ENCODE measurements at regions not wholly inside any gene's neighbourhood (a gene's known extent, or its start where the extent isn't known, plus 50 kb on each side); places are given as distances from the start of the nearest gene placed in this dataset.

DNA sequence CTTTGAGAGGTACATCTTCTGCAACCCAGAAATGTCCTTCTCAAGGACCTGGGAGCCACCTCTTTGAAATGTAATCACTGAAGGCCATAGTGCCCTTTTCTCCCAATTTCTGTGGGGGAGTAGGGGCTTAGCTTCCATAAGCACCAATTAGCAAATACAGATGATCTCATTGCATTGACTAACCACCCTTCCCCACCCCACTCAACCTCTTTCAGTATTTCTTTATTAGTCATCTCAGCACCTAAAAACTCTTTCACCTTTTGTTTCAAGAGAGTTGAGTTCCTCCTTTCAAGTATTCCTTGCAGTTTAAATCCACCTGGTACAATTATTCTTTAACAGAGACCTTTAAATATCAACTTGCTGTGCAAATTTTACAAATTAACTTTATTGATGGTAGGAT lies 1011.8 kb upstream of the CDH2 start:
- H3K9me3 ChIP-seq (ENCODE audit: control insufficient read depth in 1 of 2, low read length in 2 of 2), result no peaks in the 10 kb centered on the region
- no peaks in the 10 kb centered on the region for H3K4me1 ChIP-seq (ENCODE audit: control insufficient read depth in 1 of 2, insufficient read depth in 2 of 2, low read length in 2 of 2)
- no peaks in the 10 kb centered on the region for H3K36me3 ChIP-seq (ENCODE audit: control insufficient read depth in 1 of 2, insufficient read depth in 2 of 2, low read length in 2 of 2)
- no peaks in the 10 kb centered on the region for H3K27me3 ChIP-seq (ENCODE audit: low read depth, low read length)
- no peak overlapping the region for H3K4me3 ChIP-seq (ENCODE audit: low read depth in 1 of 2, low read length in 2 of 2)
- no peak overlapping the region for H3K27ac ChIP-seq (ENCODE audit: low read length)

DNA sequence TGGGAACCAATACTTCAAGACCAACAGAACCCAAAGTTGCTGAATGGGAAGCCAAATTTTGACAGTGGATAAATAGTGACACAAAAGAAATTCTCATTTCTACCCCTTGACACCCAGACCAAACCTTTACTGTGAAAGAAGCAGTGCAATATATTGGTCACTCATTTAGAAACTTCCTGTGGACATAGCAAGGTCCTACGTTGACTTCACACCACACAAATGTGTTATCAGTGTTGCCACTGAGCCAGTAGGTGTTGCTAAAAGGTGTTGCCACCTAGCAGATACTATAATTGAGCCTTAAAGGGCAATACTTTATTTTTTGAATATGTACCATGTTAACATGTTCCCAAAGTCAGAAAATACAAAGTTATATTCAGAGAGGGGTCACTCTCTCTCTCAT lies 1008.9 kb upstream of the CDH2 start:
- Histone ChIP-seq H3K4me1 (ENCODE audit: control insufficient read depth in 1 of 2, insufficient read depth in 2 of 2, low read length in 2 of 2) (peaks cover 0 to 5% of the 10 kb centered on the region in 2 donors), H3K4me3 (ENCODE audit: low read depth in 1 of 2, low read length in 2 of 2) (no peak overlapping the region), H3K27ac (ENCODE audit: low read length) (no peak overlapping the region), H3K36me3 (ENCODE audit: control insufficient read depth in 1 of 2, insufficient read depth in 2 of 2, low read length in 2 of 2) (no peaks in the 10 kb centered on the region), H3K9me3 (ENCODE audit: control insufficient read depth in 1 of 2, low read length in 2 of 2) (no peaks in the 10 kb centered on the region), H3K27me3 (ENCODE audit: low read depth, low read length) (no peaks in the 10 kb centered on the region)

DNA sequence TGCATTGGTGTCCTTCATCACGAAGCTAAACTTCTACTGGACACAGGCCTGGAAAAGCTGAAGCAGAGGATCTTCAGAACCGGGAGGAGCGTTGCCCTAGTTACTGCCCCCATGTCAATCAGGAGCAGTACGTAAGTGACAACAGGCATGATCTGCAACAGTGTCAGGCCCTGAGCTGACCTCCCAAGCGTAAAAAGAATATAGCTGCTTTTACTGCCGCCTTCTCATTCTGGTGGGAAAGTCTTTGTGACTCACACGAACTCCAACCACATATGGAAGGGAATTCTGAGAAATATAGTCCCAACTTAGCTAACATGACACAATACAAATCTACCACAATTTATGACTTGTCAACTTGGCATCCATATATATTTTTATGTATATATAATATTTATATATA lies 1007.7 kb upstream of the CDH2 start:
- no peaks in the 10 kb centered on the region for H3K27me3 ChIP-seq (ENCODE audit: low read depth, low read length)
- H3K4me1 ChIP-seq (ENCODE audit: control insufficient read depth in 1 of 2, insufficient read depth in 2 of 2, low read length in 2 of 2), result peaks cover 0 to 5% of the 10 kb centered on the region in 2 donors
- no peaks in the 10 kb centered on the region for H3K9me3 ChIP-seq (ENCODE audit: control insufficient read depth in 1 of 2, low read length in 2 of 2)
- H3K36me3 ChIP-seq (ENCODE audit: control insufficient read depth in 1 of 2, insufficient read depth in 2 of 2, low read length in 2 of 2), result no peaks in the 10 kb centered on the region
- H3K4me3 ChIP-seq (ENCODE audit: low read depth in 1 of 2, low read length in 2 of 2), result no peak overlapping the region
- H3K27ac ChIP-seq (ENCODE audit: low read length), result no peak overlapping the region

DNA sequence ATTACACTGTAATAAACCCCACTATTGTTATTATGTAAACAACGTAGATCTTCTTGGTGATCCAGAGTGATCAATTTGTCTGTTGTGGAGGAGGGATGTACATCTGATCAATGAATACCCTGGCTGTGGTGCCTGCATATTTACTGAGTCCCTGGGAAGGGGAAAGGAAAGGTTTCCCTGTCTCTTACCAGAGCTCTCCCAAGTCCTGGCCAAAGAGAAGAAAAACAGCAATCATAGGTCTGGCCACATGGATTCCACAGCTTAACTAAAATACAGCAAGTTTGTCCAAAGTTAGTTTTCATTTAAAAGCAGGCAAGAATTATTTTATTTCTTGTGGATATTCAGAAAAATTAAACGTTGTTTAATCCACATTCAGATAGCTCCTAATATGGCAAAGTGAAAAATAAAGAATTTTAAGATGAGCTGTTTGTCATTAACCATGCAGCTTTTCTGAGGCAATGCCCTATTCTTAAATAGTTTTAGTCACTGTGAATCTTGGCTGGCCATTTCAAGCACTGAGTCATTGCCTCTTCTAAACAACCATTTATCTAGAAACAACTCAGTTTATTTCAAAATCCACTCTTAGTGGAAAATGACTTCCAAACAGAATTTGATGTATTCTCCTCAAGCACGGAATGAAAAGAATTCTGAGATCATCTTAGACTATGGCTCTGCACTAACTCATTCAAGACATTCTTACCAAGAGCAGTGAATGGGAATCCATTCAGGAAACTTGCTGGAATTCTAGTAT lies 1004.4 kb upstream of the CDH2 start:
- peak overlapping the region; percentile 85 for H3K27ac ChIP-seq (ENCODE audit: low read length)
- no peaks in the 10 kb centered on the region for H3K27me3 ChIP-seq (ENCODE audit: low read depth, low read length)
- no peaks in the 10 kb centered on the region for H3K36me3 ChIP-seq (ENCODE audit: control insufficient read depth in 1 of 2, insufficient read depth in 2 of 2, low read length in 2 of 2)
- no peaks in the 10 kb centered on the region for H3K9me3 ChIP-seq (ENCODE audit: control insufficient read depth in 1 of 2, low read length in 2 of 2)
- H3K4me3 ChIP-seq (ENCODE audit: low read depth in 1 of 2, low read length in 2 of 2), result no peak overlapping the region
- H3K4me1 ChIP-seq (ENCODE audit: control insufficient read depth in 1 of 2, insufficient read depth in 2 of 2, low read length in 2 of 2), result peaks cover 2 to 5% of the 10 kb centered on the region in 2 donors

DNA sequence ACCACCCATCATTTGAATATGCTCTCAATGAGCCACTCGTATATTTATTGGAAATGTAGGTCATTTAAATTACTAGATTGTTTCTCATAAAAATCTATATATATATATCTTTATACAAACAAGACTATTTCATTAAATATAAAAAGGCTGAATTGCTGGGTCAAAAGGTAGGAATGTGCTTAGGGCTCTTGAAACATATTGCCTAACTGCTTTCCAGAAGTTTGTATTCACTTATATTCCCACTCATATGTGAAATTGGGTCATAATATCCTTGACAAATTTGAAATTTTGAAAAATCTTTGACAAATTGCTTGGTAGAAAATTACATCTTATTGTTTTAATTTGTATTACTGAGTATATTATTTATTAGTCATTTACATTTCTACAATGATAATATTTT lies 999.8 kb upstream of the CDH2 start:
- no peak overlapping the region for H3K27ac ChIP-seq (ENCODE audit: low read length)
- H3K4me3 ChIP-seq (ENCODE audit: low read depth in 1 of 2, low read length in 2 of 2), result no peak overlapping the region
- H3K9me3 ChIP-seq (ENCODE audit: control insufficient read depth in 1 of 2, low read length in 2 of 2), result no peaks in the 10 kb centered on the region
- H3K4me1 ChIP-seq (ENCODE audit: control insufficient read depth in 1 of 2, insufficient read depth in 2 of 2, low read length in 2 of 2), result peaks cover 0 to 15% of the 10 kb centered on the region in 2 donors
- no peaks in the 10 kb centered on the region for H3K27me3 ChIP-seq (ENCODE audit: low read depth, low read length)
- no peaks in the 10 kb centered on the region for H3K36me3 ChIP-seq (ENCODE audit: control insufficient read depth in 1 of 2, insufficient read depth in 2 of 2, low read length in 2 of 2)

DNA sequence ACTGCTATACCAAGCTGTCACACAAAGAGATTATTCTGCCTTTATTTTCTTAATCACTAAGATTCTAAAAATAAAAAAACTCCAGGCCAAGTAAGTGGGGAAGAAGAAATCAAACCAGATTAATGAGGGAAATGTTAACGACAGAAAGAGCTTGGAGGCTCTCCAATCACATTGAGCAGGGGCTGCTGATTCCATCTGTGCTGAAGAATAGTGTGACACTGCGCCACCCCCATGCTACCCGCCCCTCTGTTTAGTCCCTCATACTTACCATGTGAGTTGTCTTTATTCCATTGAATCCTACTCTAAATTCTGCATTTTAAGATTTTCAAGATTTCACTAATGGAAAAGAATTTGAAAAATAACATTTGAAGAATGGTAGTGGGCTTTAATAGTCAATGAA lies 998.0 kb upstream of the CDH2 start:
- no peaks in the 10 kb centered on the region for H3K9me3 ChIP-seq (ENCODE audit: control insufficient read depth in 1 of 2, low read length in 2 of 2)
- peaks cover 0 to 15% of the 10 kb centered on the region in 2 donors for H3K4me1 ChIP-seq (ENCODE audit: control insufficient read depth in 1 of 2, insufficient read depth in 2 of 2, low read length in 2 of 2)
- H3K36me3 ChIP-seq (ENCODE audit: control insufficient read depth in 1 of 2, insufficient read depth in 2 of 2, low read length in 2 of 2), result no peaks in the 10 kb centered on the region
- no peaks in the 10 kb centered on the region for H3K27me3 ChIP-seq (ENCODE audit: low read depth, low read length)
- no peak overlapping the region for H3K4me3 ChIP-seq (ENCODE audit: low read depth in 1 of 2, low read length in 2 of 2)
- H3K27ac ChIP-seq (ENCODE audit: low read length), result peak overlapping the region; percentile 57

DNA sequence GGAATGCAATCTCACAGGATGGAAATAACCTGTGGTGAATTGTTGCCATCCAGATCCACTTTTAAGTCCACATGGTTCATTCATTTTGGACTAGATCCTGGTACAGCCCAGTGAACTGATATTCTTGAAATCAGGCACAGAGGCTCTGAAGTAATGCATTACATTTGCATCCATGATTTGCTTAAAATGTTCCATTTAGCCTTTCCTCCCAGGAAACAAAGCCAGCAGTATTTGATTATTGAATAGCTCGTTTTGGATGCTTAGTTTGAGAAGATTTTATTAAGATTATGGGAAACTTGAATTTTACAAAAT lies 995.8 kb upstream of the CDH2 start:
- H3K36me3 ChIP-seq (ENCODE audit: control insufficient read depth in 1 of 2, insufficient read depth in 2 of 2, low read length in 2 of 2), result no peaks in the 10 kb centered on the region
- H3K4me3 ChIP-seq (ENCODE audit: low read depth in 1 of 2, low read length in 2 of 2), result no peak overlapping the region
- no peaks in the 10 kb centered on the region for H3K9me3 ChIP-seq (ENCODE audit: control insufficient read depth in 1 of 2, low read length in 2 of 2)
- H3K4me1 ChIP-seq (ENCODE audit: control insufficient read depth in 1 of 2, insufficient read depth in 2 of 2, low read length in 2 of 2), result peaks cover 0 to 15% of the 10 kb centered on the region in 2 donors
- no peak overlapping the region for H3K27ac ChIP-seq (ENCODE audit: low read length)
- H3K27me3 ChIP-seq (ENCODE audit: low read depth, low read length), result no peaks in the 10 kb centered on the region

DNA sequence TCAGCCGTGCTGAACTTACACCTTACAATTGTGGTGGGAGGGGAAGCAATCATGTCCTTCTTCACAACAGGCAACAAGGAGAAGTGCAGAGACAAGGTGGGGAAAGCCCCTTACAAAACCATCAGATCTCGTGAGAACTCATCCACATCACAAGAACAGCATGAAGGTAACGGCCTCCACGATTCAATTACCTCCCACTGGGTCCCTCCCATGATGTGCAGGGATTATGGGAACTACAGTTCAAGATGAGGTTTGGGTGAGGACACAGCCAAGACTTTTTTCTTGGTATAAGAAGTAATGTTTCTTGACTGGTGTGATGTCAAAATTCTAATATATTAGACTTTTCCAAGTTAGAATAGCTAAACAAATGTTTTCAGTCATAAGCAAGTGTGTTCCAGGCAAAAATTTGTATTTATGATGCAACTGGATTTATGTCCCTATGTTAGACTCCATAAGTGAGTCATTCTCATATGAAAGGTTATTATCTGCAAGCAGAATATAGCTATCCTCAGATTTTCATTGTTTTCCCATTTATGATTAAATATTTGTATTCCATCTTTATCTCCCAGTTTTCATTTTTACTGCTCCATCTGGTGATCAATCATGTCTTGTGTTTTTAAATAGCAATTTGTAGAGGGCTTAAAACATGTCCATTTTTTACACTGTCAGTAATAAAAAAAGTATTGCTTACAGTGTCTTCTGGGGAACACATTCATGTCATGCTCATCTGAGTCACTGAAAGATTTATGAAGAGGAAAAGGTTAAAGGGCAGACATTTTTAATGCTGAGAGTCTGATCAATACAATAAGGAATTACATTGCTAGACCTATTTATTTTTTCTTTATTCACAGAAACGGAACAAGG lies 995.2 kb upstream of the CDH2 start:
- Histone ChIP-seq H3K27me3 (ENCODE audit: low read depth, low read length) (no peaks in the 10 kb centered on the region), H3K27ac (ENCODE audit: low read length) (no peak overlapping the region), H3K36me3 (ENCODE audit: control insufficient read depth in 1 of 2, insufficient read depth in 2 of 2, low read length in 2 of 2) (no peaks in the 10 kb centered on the region), H3K9me3 (ENCODE audit: control insufficient read depth in 1 of 2, low read length in 2 of 2) (no peaks in the 10 kb centered on the region), H3K4me1 (ENCODE audit: control insufficient read depth in 1 of 2, insufficient read depth in 2 of 2, low read length in 2 of 2) (peaks cover 0 to 15% of the 10 kb centered on the region in 2 donors), H3K4me3 (ENCODE audit: low read depth in 1 of 2, low read length in 2 of 2) (no peak overlapping the region)

DNA sequence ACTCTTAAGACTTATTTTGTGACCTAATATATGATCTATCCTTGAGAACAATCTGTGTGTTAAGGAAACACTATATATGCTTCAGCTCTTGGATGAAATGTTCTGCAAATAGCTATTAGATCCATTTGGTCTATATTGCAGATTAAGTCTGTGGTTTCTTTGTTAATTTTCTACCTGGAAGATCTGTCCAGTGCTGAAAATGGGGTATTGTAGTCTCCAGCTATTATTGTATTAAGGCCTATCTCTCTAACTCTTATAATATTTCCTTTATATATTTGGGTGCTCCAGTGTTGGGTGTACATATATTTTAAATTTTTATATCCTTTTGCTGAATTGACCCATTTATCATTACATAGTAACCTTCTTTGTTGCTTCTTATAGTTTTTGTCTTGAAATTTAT lies 992.7 kb upstream of the CDH2 start:
- H3K27ac ChIP-seq (ENCODE audit: low read length), result no peak overlapping the region
- H3K4me1 ChIP-seq (ENCODE audit: control insufficient read depth in 1 of 2, insufficient read depth in 2 of 2, low read length in 2 of 2), result peaks cover 0 to 6% of the 10 kb centered on the region in 2 donors
- no peaks in the 10 kb centered on the region for H3K27me3 ChIP-seq (ENCODE audit: low read depth, low read length)
- H3K4me3 ChIP-seq (ENCODE audit: low read depth in 1 of 2, low read length in 2 of 2), result no peak overlapping the region
- no peaks in the 10 kb centered on the region for H3K9me3 ChIP-seq (ENCODE audit: control insufficient read depth in 1 of 2, low read length in 2 of 2)
- H3K36me3 ChIP-seq (ENCODE audit: control insufficient read depth in 1 of 2, insufficient read depth in 2 of 2, low read length in 2 of 2), result no peaks in the 10 kb centered on the region

DNA sequence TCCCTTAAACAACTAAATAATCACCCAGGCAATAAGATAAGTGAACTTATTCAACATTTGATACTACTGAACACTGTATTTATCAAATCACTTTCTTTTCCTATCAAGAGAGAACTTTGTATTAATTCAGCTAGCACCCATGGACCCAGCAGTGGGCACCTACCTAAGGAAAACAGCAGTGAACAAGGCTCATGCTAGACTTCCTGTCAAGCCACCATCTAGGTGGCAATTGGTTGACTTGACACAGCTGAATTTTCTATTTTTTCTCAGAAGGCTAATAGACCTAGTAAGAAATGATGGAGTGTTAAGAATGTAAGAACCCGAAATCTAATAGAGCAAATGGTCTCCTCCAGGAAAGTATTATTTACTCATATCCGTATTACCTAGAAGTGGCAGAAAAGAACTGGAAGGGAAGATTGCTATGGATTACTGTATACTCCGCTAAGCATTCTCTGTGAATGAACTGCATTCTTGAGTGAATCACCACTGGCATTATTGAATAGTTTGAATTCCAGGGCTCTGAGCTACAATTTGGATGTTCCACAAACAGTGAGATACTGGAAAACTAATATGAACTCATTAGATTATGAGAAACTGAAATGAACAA lies 988.2 kb upstream of the CDH2 start:
- Histone ChIP-seq H3K4me3 (ENCODE audit: low read depth in 1 of 2, low read length in 2 of 2) (no peak overlapping the region), H3K4me1 (ENCODE audit: control insufficient read depth in 1 of 2, insufficient read depth in 2 of 2, low read length in 2 of 2) (peaks cover 0 to 4% of the 10 kb centered on the region in 2 donors), H3K9me3 (ENCODE audit: control insufficient read depth in 1 of 2, low read length in 2 of 2) (no peaks in the 10 kb centered on the region), H3K27ac (ENCODE audit: low read length) (peak overlapping the region; percentile 84), H3K27me3 (ENCODE audit: low read depth, low read length) (no peaks in the 10 kb centered on the region), H3K36me3 (ENCODE audit: control insufficient read depth in 1 of 2, insufficient read depth in 2 of 2, low read length in 2 of 2) (no peaks in the 10 kb centered on the region)

DNA sequence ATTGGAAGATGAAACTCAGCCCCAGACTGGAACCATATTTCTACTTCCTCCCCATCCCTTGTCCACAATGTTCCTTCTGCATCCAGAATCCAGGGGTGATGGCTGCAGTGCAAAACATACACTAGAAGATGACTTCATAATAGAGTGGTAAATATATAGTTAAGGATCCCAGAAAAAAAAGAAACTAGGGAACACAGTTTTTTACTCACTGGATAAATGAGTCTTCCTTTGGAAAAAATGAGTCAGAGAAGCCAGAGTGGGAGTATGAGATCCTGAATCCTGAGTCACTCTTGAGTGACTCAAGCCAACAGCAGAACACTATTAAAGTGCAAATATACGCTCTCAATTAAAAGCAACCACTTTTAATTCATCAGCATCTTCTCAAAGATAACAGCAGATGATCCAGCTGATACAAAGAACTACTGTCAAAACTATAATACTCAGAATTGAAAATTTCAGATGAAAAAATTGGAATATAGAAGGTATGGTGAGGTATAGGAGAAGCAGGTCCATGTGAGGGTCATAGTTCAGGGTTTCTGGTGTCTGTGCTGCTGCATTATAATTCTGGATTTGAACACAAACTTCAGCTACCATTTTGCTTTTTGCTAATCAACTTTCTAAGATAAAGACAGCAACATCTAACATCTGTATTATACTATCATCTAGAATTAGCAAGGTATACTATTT lies 987.2 kb upstream of the CDH2 start:
- Histone ChIP-seq H3K9me3 (ENCODE audit: control insufficient read depth in 1 of 2, low read length in 2 of 2) (no peaks in the 10 kb centered on the region), H3K36me3 (ENCODE audit: control insufficient read depth in 1 of 2, insufficient read depth in 2 of 2, low read length in 2 of 2) (no peaks in the 10 kb centered on the region), H3K4me1 (ENCODE audit: control insufficient read depth in 1 of 2, insufficient read depth in 2 of 2, low read length in 2 of 2) (peaks cover 0 to 5% of the 10 kb centered on the region in 2 donors), H3K27ac (ENCODE audit: low read length) (peak overlapping the region; percentile 84), H3K27me3 (ENCODE audit: low read depth, low read length) (no peaks in the 10 kb centered on the region), H3K4me3 (ENCODE audit: low read depth in 1 of 2, low read length in 2 of 2) (no peak overlapping the region)

All from muscle layer of duodenum (tissue), 2 donors.